ENCODE measurements at regions not wholly inside any gene's neighbourhood (a gene's known extent, or its start where the extent isn't known, plus 50 kb on each side); places are given as distances from the start of the nearest gene placed in this dataset.
"Not testable (repeated sequence)": the region's sequence is repeated elsewhere in the genome, so short reads cannot be mapped to it uniquely, and the experiment has no call there.

DNA sequence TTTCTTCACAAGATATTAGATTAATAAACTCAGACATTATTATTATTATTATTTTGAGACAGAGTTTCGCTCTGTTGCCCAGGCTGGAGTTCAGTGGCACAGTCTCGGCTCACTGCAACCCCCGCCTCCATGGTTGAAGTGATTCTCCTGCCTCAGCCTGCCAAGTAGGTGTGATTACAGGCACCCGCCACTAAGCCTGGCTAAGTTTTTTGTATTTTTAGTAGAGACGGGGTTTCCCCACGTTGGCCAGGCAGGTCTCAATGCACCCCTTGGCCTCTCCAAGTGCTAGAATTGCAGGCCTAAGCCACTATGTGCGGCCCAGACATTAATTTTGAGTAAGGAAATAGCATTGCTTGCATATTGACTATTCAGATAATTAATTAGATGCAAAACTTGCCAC lies 554.9 kb upstream of the LRFN5 start:
- no peaks in the 10 kb centered on the region for H3K4me1 Mint-ChIP-seq (ENCODE audit: low read depth)
- H3K36me3 Mint-ChIP-seq (ENCODE audit: low read depth), result no peaks in the 10 kb centered on the region
- no peak overlapping the region for H3K4me3 Mint-ChIP-seq

DNA sequence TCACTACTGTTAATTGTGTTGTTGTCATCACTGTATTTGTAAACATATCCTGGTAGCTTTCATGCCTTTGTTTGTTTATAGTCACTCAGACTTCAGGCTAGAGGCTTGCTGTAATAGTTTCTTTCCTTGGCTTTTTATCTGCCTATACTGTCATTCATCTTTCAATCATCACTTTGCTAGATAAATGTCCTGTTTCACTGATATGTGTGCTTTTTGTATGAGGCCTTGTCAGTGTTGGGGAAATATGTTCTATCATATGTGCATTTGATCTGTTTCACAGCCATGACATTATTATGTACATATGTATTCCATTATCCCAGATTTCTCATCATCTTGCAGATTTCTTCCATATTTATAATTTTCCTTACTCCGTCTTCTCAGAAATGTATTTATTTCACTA lies 558.9 kb upstream of the LRFN5 start:
- H3K36me3 Mint-ChIP-seq (ENCODE audit: low read depth), result no peaks in the 10 kb centered on the region
- H3K27me3 Mint-ChIP-seq (ENCODE audit: low read depth), result no peaks in the 10 kb centered on the region
- no peak overlapping the region for H3K4me3 Mint-ChIP-seq
- no peaks in the 10 kb centered on the region for H3K4me1 Mint-ChIP-seq (ENCODE audit: low read depth)
- no peak for DNase-seq (ENCODE audit: low spot score)
- H3K27ac Mint-ChIP-seq, result no peak overlapping the region
- H3K9me3 Mint-ChIP-seq, result peaks cover 20% of the 10 kb centered on the region

More for the DNA sequence above, 554.9 kb upstream of the LRFN5 start:
- Mint-ChIP-seq H3K9me3 (peaks cover 13% of the 10 kb centered on the region), H3K27me3 (ENCODE audit: low read depth) (no peaks in the 10 kb centered on the region), H3K27ac (no peak overlapping the region)
- no peak for DNase-seq (ENCODE audit: low spot score)

DNA sequence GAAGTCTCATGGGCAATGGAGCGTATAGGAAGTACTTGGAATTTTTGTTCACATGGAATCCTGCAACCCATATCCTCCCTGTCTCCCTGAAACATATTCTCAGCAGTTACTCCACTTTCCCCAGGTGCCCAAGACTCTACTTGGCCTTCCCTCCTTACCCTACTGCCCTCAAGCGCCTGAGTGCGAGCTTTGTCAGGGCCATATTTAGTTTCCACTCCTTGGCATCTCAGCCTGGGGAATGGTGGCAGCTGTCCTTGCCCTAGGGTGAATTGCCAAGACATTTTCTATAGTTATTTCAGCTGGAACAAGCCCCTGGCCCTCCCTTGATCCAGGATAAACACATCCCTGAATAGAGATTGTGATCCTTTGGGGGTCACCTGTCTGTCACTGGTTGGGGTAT lies 569.3 kb upstream of the LRFN5 start:
- no peaks in the 10 kb centered on the region for H3K27me3 Mint-ChIP-seq (ENCODE audit: low read depth)
- H3K27ac Mint-ChIP-seq, result no peak overlapping the region

DNA sequence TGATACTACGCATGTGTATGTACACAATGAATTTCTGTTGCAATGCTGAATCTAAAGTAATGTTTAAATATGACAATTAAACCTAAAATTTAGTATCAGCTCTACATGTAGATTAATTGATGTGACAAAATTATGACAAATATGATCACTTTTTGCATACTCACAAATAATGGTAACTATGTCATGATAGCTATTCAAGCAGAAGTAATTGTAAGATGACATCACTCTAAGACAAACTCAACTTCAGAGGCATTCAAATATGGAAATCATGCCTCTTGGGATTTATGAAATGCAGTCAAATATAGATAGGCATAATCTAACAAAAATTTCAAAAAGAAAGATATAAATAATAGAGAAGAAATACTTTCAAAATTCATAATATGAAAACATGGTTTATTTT lies 571.7 kb upstream of the LRFN5 start:
- no peak overlapping the region for H3K27ac Mint-ChIP-seq
- peaks cover 11% of the 10 kb centered on the region for H3K9me3 Mint-ChIP-seq
- no peak overlapping the region for H3K4me3 Mint-ChIP-seq
- DNase-seq (ENCODE audit: low spot score), result no peak
- no peaks in the 10 kb centered on the region for H3K27me3 Mint-ChIP-seq (ENCODE audit: low read depth)
- no peaks in the 10 kb centered on the region for H3K36me3 Mint-ChIP-seq (ENCODE audit: low read depth)
- H3K4me1 Mint-ChIP-seq (ENCODE audit: low read depth), result no peaks in the 10 kb centered on the region

More for the DNA sequence above, 569.3 kb upstream of the LRFN5 start:
- DNase-seq (ENCODE audit: low spot score), result no peak
- H3K4me1 Mint-ChIP-seq (ENCODE audit: low read depth), result no peaks in the 10 kb centered on the region
- peaks cover 13% of the 10 kb centered on the region for H3K9me3 Mint-ChIP-seq
- H3K4me3 Mint-ChIP-seq, result no peak overlapping the region
- no peaks in the 10 kb centered on the region for H3K36me3 Mint-ChIP-seq (ENCODE audit: low read depth)

DNA sequence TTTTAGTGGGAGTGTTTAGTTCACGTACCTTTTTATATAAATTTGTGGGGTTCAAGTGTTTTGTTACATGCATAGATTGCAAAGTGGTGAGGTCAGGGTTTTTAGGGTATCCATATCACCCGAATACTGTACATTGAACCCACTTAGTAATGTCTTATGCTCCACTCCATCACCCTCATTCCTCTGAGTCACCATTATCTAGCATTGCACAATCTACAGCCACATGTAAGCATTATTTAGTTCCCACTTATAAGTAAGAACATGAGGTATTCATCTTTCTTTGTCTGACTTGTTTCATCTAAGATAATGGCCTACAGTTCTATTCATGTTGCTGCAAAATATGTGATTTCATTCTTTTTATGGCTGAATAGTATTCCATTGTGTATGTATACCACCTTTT lies 583.7 kb upstream of the LRFN5 start:
- DNase-seq (ENCODE audit: low spot score), result no peak
- Mint-ChIP-seq H3K9me3 (peaks cover 25% of the 10 kb centered on the region), H3K36me3 (ENCODE audit: low read depth) (no peaks in the 10 kb centered on the region), H3K27me3 (ENCODE audit: low read depth) (no peaks in the 10 kb centered on the region), H3K27ac (no peak overlapping the region), H3K4me1 (ENCODE audit: low read depth) (no peaks in the 10 kb centered on the region), H3K4me3 (no peak overlapping the region)

DNA sequence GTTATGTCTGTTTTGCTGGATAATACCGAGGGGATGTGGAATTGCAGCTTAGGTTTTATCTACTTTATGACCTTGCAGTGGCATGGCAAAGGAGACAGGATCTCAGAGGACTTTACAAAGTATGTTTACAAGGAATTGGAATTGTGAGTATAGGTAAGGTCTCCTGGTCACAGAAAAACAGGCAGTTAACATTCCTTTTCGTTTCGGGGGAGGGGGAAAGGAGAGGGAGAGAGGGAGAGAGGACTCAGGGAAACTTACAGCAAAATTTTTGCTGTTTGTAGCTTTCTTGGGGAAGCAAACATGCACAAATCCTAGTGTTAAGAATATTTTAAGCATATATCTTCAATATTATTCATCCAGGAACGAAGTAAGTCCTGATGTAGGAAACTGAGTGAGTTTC lies 590.5 kb upstream of the LRFN5 start:
- Mint-ChIP-seq H3K4me1 (ENCODE audit: low read depth) (no peaks in the 10 kb centered on the region), H3K36me3 (ENCODE audit: low read depth) (no peaks in the 10 kb centered on the region), H3K9me3 (peaks cover 21% of the 10 kb centered on the region), H3K4me3 (no peak overlapping the region), H3K27ac (no peak overlapping the region), H3K27me3 (ENCODE audit: low read depth) (no peaks in the 10 kb centered on the region)
- DNase-seq (ENCODE audit: low spot score), result no peak

DNA sequence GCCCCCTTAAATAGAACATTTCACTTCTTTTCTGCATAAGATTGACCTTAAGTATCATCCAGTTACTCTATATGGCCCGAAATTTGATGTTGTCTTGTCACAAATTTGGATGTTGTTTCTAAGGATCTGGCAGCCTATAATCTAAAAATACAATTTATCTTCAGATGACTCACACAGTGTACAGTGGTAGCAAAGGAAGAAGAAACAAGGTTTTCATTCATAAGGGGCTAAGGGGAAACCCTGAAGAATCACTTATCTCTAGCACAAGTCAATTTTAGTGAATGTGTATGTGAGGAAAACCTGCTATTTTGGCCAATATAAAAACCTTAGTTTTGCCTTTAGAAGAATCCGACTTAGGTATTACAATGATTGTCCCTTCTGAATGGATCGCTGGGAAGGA lies 606.3 kb upstream of the LRFN5 start:
- Mint-ChIP-seq H3K9me3 (peaks cover 28% of the 10 kb centered on the region), H3K27me3 (ENCODE audit: low read depth) (no peaks in the 10 kb centered on the region), H3K4me3 (no peak overlapping the region), H3K27ac (no peak overlapping the region), H3K36me3 (ENCODE audit: low read depth) (no peaks in the 10 kb centered on the region), H3K4me1 (ENCODE audit: low read depth) (no peaks in the 10 kb centered on the region)
- no peak for DNase-seq (ENCODE audit: low spot score)

DNA sequence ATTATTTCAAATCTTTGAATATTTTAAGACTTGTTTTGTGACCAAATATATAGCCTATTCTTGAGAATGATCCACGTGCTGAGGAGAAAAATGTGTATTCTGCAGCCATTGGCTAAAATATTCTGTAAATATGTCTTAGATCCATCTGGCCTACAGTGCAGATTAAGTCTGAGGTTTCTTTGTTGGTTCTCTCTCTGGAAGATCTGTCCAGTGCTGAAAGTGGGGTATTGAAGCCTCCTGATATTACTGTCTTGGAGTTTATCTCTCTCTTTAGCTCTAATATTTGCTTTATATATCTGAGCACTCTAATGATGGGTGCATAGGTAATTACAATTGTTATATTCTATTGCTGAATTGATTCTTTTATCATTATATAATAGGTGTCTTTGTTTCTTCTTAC lies 617.4 kb upstream of the LRFN5 start:
- no peak for DNase-seq (ENCODE audit: low spot score)
- H3K27ac Mint-ChIP-seq, result no peak overlapping the region
- H3K27me3 Mint-ChIP-seq (ENCODE audit: low read depth), result no peaks in the 10 kb centered on the region
- H3K36me3 Mint-ChIP-seq (ENCODE audit: low read depth), result no peaks in the 10 kb centered on the region
- H3K9me3 Mint-ChIP-seq, result peaks cover 60% of the 10 kb centered on the region
- H3K4me1 Mint-ChIP-seq (ENCODE audit: low read depth), result no peaks in the 10 kb centered on the region
- H3K4me3 Mint-ChIP-seq, result no peak overlapping the region

DNA sequence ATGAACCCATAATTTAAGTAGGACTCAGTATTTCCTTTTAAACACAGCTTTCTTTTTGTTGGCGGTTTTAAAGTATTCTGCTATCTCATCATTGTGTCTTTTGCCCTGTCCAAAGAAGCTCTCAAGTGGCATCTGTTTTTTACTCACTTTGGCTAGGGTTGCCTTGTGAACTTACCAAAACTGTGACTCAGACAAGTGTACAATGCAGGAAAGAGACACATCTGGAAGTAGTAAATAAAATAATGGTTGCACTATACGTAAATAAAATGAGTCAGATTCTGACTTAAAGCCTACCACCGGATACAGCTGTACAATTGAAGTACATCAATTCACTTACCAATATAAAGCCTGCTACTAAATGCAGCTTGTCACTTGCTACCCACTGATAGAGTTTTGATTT lies 619.2 kb upstream of the LRFN5 start:
- H3K4me3 Mint-ChIP-seq, result no peak overlapping the region
- DNase-seq (ENCODE audit: low spot score), result no peak

DNA sequence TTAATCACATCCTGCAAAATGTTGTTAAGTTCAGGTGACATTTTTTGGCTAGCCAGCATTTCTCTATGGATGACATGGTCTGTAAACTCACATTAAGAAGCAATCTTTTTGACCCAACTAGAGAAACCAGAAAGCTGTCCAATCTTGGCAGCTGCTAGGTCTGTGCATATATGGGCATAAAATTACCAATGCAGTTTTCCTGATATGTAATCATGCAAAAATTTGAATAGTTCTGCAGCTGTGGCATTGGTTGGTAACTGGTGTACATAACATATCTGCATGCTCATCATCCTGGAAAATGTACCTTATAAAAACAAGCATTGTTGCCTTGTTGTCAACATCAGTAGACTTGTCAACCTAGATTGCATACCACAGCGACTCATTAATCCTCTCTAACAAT lies 620.0 kb upstream of the LRFN5 start:
- no peak overlapping the region for H3K4me3 Mint-ChIP-seq
- no peak overlapping the region for H3K27ac Mint-ChIP-seq
- H3K27me3 Mint-ChIP-seq (ENCODE audit: low read depth), result no peaks in the 10 kb centered on the region
- no peaks in the 10 kb centered on the region for H3K36me3 Mint-ChIP-seq (ENCODE audit: low read depth)
- no peaks in the 10 kb centered on the region for H3K4me1 Mint-ChIP-seq (ENCODE audit: low read depth)
- DNase-seq (ENCODE audit: low spot score), result no peak
- peaks cover 48% of the 10 kb centered on the region for H3K9me3 Mint-ChIP-seq

More for the DNA sequence above, 619.2 kb upstream of the LRFN5 start:
- Mint-ChIP-seq H3K9me3 (peaks cover 52% of the 10 kb centered on the region), H3K36me3 (ENCODE audit: low read depth) (no peaks in the 10 kb centered on the region), H3K4me1 (ENCODE audit: low read depth) (no peaks in the 10 kb centered on the region), H3K27ac (no peak overlapping the region), H3K27me3 (ENCODE audit: low read depth) (no peaks in the 10 kb centered on the region)

DNA sequence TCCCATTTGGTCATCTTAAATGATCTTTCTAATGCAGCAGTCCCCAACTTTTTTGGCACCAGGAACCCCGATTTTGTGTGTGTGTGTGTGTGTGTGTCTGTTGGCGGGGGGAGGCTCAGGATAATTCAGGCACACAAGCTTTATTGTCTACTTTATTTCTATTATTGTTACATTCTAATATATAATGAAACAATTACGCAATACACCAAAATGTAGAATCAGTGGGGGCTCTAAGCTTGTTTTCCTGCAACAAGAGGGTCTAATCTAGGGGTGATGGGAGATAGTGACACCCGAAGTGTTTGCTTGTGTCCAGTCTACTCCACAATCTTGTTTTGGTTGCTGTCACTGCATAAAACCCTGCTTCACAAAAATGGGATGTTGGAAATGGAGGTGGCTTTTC lies 621.1 kb upstream of the LRFN5 start:
- no peaks in the 10 kb centered on the region for H3K4me1 Mint-ChIP-seq (ENCODE audit: low read depth)
- H3K27ac Mint-ChIP-seq, result no peak overlapping the region
- no peaks in the 10 kb centered on the region for H3K27me3 Mint-ChIP-seq (ENCODE audit: low read depth)
- DNase-seq (ENCODE audit: low spot score), result no peak
- H3K36me3 Mint-ChIP-seq (ENCODE audit: low read depth), result no peaks in the 10 kb centered on the region
- H3K9me3 Mint-ChIP-seq, result peaks cover 47% of the 10 kb centered on the region
- H3K4me3 Mint-ChIP-seq, result no peak overlapping the region

DNA sequence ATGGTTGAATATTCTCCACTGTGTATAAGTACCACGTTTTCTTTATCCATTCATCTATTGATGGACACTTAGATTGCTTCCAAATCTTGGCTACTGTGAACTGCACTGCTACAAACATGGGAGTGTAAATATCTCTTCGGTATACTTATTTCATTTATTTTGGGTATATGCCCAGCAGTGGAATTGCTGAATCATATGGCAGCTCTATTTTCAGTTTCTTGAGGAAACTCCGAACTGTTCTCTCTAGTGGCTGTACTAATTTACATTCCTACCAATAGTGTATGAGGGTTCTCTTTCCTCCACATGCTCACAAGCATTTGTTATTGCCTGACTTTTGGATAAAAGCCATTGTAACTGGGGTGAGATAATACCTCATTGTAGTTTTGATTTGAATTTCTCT lies 623.1 kb upstream of the LRFN5 start:
- Mint-ChIP-seq H3K27me3 (ENCODE audit: low read depth) (no peaks in the 10 kb centered on the region), H3K36me3 (ENCODE audit: low read depth) (no peaks in the 10 kb centered on the region), H3K4me1 (ENCODE audit: low read depth) (no peaks in the 10 kb centered on the region), H3K9me3 (peaks cover 30% of the 10 kb centered on the region), H3K4me3 (no peak overlapping the region), H3K27ac (no peak overlapping the region)
- no peak for DNase-seq (ENCODE audit: low spot score)

DNA sequence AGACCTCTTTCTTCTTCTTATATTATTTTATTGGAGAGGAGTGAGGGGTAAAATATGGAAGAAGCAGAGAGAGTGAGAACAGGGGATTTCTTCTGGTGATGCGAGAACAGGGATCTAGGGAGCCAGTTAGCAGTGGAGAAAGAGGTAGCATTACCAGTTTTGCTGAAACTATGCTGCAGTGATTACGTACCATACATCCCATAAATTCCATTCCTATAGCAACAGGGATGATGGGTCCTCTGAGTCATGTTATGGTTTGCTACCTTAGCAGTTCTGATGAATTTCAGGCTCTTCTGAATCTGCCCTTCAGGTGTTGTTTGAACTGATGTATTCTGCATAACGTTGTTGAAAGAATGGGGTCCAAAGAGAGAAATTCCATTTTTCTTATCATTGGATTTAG lies 625.4 kb upstream of the LRFN5 start:
- Mint-ChIP-seq H3K27ac (no peak overlapping the region), H3K4me3 (no peak overlapping the region), H3K4me1 (ENCODE audit: low read depth) (no peaks in the 10 kb centered on the region), H3K9me3 (peaks cover 23% of the 10 kb centered on the region), H3K27me3 (ENCODE audit: low read depth) (no peaks in the 10 kb centered on the region), H3K36me3 (ENCODE audit: low read depth) (no peaks in the 10 kb centered on the region)
- no peak for DNase-seq (ENCODE audit: low spot score)

DNA sequence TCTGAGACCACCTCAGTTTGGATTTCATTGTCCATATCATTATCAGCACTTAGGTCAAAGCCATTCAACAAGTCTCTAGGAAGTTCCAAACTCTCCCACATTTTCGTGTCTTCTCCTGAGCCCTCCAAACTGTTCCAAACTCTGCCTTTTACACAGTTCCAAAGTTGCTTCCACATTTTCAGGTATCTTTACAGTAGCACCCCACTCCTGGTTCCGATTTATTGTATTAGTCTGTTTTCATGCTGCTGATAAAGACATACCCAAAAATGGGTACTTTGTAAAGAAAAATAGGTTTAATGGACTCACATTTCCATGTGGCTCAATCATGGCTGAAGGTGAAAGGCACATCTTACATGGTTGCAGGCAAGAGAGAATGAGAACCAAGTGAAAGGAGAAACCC lies 646.4 kb upstream of the LRFN5 start:
- H3K4me1 Mint-ChIP-seq (ENCODE audit: low read depth); DNase-seq (ENCODE audit: low spot score); H3K27me3 Mint-ChIP-seq (ENCODE audit: low read depth); H3K36me3 Mint-ChIP-seq (ENCODE audit: low read depth); H3K4me3 Mint-ChIP-seq; H3K27ac Mint-ChIP-seq: not testable (repeated sequence)
- peaks cover 42% of the 10 kb centered on the region for H3K9me3 Mint-ChIP-seq

DNA sequence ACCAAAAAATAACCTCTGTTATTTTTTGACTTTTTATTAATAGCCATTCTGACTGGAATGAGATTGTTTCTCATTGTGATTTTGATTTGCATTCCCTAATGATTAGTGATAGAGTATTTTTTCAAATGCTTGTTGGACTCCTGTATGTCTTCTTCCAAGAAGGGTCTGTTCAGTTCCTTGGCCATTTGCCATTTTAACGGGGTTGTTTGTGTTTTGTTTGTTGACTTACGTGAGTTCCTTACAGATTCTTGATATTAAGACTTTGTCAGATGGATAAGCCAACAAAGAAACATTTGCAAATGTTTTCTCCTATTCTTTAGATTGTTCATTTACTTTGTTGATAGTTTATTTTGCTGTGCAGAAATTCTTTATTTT lies 651.6 kb upstream of the LRFN5 start:
- Mint-ChIP-seq H3K36me3 (ENCODE audit: low read depth) (no peaks in the 10 kb centered on the region), H3K27me3 (ENCODE audit: low read depth) (no peaks in the 10 kb centered on the region), H3K4me1 (ENCODE audit: low read depth) (no peaks in the 10 kb centered on the region), H3K4me3 (no peak overlapping the region), H3K9me3 (peaks cover 44% of the 10 kb centered on the region), H3K27ac (no peak overlapping the region)
- no peak for DNase-seq (ENCODE audit: low spot score)
